GM21367 (cell line): ENCODE measurements at regions not wholly inside any gene's neighbourhood (a gene's known extent, or its start where the extent isn't known, plus 50 kb on each side); places are given as distances from the start of the nearest gene placed in this dataset.
"Not testable (repeated sequence)": the region's sequence is repeated elsewhere in the genome, so short reads cannot be mapped to it uniquely, and the experiment has no call there.

Experiments
- ATAC-seq: cut with Tn5 transposase; IDR thresholded peaks from one replicate; pipeline ENCODE4 v1.9.1; 2021; ENCODE audit not compliant: unreplicated experiment

DNA sequence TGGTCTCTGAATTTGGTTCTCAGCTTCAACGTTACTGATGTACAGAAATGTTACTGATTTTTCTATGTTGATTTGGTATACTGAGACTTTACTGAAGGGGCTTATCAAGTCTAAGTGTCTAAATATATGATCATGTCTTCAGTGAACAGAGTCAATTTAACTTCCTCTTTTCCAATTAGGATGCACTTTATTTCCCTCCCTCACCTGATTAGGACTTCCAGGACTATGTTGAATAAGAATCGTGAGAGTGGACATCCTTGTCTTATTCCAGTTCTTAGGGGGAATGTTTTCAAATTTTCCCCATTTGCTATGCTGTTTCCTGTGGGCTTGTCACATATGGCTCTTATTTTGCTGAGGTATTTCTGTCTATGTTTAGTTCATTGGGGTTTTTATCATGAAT lies 349.5 kb downstream of the PRR16 start:
- no peak for ATAC-seq

DNA sequence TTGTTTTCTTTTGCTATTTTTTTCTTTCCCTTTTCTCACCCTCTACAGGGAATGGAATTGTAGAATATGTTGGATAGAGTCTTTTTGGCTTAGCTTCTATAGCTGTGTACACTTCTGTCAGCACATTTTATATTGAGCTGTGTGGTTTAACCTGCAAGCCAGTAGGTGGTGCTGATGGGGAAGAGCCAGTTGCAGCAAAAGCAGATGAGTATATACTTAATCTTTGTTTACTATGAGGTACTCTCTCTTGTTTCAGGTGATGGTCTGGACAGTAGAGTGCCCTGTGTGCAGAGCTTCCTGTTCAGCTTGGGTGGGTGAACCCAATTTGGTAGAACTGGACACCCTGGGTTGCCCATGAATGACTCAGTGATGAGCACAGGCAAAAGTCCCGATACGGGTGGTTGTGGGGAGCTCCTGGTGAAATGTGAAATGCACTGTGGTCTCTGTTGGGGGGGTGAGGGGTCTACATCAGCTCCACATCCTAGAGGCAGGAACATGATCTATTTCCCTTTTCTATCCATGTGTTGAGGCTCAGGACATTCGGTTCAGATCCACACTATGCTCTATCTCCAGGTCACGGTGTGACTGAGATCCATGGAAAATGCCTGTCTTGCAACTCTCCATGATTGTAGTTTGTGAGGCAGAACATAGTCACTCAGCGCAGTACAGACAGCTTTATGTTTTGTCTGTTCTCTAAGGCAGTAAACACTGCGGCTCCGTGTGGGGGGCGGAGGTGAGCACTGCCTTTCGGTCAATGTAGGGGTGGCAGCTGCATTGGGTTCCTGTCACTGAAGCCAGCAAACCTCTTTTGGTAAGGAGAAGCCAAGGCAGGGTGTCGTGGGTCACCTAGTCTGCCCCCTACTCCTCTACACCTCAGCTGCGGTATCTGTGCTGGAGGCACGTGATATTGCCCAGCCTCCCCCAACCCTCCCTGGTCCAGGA lies 353.2 kb downstream of the PRR16 start:
- no peak for ATAC-seq

DNA sequence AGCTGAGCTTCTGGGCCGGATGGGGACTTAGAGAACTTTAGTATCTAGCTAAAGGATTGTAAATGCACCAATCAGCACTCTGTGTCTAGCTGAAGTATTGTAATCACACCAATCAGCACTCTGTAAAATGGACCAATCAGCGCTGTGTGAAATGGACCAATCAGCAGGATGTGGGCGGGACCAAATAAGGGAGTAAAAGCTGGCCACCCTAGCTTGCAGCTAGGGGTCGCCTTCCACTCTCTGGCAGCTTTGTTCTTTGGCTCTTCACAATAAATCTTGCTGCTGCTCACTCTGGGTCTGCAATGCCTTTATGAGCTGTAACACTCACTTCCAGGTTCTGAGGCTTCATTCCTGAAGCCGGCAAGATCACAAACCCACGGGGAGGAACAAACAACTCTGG lies 354.0 kb downstream of the PRR16 start:
- ATAC-seq, result no peak

DNA sequence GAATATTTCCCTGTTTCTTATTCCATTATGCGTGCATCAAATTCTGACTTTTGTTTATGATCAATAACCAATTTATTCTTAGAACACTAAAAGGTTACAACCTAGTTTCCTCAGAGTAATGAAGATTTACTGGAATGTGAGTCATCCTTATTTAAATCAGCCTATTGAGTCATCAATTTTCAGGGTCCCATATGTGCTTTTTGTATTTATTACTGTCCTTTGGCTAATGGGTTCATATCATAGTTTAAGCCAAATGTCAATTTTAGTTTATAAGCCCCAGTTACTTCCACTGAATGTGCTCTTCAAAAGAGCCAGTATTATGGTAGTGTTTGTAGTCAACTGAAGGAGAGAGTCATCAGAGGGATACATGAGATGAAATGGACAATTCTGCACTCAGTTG lies 359.2 kb downstream of the PRR16 start:
- ATAC-seq, result no peak

DNA sequence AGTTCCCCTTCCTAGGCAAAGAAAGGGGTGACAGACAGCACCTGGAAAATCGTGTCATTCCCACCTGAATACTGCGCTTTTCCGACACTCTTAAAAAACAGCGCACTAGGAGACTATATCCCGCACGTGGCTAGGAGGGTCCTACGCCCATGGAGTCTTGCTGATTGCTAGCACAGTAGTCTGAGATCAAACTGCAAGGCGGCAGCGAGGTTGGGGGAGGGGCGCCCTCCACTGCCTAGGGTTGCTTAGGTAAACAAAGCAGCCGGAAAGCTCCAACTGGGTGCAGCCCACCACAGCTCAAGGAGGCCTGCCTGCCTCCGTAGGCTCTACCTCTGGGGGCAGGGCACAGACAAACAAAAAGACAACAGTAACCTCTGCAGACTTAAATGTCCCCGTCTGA lies 367.5 kb downstream of the PRR16 start:
- ATAC-seq, result not testable (repeated sequence)

DNA sequence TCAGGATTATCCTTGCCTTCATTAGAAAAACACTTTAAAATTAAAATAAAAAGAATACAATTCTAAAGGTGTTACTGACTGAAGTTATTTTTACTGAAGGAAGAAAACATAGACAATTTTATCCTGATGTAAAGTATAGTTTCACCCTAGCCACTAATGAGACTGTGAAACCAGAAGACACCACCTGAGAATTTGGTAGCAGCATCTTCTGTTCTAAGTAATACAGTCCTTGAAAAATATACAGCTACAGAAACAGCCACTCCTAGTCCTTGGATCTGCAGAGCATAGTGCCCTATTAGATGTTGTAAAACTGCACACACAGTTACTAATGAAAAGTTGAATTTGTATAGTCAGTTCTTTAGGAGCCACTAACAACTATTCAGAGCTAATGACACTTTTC lies 377.7 kb downstream of the PRR16 start:
- no peak for ATAC-seq

DNA sequence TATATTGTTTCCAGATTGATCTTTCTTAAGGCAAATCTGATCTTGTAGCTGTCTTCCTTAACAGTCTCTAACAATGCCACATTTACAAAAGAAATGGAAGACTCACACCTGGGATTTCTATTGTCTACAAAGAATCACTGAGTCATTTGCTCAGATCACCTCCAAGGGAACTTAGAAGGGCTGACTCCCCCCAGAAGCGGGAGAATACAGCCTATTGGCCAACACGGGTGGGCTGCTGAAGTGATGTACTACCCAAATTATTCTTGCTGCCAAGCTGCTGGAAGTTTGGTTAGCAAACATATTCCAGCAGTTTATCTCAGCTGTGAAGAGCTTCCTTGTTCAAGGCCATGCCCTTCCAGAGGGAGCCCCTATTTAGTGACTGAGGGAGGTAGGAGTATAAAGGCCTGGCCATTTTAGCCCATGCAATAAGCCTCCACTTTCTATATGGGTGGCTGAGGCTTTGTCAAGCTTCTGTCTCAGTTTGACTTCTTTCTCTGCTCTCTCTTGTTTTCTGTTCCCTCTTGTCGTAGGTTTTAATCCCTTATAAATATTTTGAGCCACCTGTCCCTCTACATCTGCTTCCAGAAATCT lies 379.4 kb downstream of the PRR16 start:
- no peak for ATAC-seq

DNA sequence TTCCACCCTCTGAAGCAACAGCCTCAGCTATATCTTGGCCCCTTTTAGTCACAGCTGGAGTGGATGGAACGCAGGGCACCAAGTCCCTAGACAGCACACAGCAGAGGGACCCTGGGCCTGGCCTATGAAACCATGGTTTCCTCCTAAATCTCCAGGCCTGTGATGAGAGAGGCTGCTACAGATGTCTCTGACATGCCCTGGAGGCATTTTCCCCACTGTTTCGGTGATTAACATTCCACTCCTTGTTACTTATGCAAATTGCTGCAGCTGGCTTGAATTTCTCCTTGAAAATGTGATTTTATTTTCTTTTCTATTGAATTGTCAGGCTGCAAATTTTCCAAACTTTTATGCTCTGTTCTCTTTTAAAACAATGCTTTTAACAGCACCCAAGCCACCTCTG lies 384.8 kb downstream of the PRR16 start:
- no peak for ATAC-seq

DNA sequence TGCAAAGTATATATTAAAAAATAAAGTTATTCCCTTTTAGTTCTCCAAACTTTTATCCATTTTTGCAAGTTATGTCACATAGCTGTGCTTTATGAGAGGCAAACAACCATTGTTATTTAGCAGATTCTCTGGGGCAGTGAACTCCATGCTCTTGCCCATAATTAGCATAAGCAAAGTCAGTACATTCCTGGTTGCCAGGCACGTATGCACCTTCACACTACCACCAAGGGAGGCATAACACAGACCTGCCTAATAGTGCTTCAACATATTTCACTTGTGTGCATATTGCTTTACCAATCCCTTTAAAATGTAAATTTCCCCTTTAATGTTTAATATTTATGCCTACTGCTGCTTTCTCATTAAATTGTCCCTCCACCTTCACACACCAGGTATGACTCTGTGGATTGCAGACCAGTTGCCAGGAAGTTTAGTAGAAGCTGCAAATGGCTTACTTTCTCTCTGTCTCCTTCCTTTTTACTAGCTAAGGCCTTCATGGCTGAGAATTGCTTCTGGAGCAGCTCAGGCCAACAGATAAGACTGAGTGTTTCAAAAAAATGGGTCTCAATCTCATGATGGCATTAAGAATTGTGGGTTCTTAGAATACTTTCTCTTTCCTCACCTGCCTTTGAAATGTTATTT lies 388.2 kb downstream of the PRR16 start:
- no peak for ATAC-seq

DNA sequence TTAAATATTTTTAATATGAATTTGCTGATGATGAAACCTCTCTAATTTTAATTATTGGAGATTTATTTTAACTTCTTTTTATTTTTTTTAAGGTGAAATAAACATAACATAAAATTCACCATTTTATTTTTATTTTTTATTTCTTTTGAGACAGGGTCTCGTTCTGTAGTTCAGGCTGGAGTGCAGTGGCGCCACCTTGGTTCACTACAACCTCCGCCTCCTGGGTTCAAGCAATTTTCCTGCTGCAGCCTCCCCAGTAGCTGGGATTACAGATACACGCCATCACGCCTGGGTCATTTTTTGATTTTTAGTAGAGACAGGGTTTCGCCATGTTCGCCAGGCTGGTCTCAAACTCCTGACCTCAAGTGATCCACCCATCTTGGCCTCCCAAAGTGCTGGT lies 402.9 kb downstream of the PRR16 start:
- no peak for ATAC-seq

DNA sequence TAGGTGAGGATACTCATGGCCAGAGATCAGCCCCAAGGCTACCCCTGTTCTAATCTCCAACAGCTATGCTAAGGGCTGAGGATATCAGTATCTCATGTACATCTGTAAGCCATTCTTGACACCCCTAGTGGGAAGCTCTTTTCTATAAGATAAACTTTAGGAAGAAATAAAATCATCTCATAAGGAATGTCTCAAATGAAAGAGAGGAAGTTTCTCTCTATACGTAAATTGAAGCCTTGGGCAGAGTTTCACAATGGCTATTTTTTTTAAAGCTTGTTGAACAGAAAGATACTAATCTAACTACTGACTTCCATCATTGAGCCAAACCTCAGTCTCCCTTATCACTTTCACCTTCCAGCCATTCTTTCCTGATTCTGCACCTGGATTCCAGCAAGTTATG lies 405.7 kb downstream of the PRR16 start:
- no peak for ATAC-seq

DNA sequence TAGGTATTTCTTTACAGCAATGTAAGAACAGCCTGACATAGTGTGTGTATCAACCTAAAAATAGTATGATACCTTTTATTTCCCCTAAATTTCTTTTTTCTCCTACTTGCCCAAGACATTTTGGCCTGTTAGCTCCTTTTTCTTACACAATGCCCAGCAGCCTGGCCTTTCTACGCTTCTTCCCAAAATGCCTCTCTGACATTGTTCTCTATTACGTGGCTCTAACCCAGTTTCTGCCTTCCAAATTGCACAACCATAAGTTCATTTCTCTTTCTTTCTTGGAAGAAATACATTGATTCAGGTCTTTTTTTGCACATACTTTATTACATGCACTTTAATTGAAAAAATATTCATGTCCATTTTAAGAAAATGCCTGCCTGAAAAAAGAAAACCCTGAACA lies 408.2 kb downstream of the PRR16 start:
- no peak for ATAC-seq

DNA sequence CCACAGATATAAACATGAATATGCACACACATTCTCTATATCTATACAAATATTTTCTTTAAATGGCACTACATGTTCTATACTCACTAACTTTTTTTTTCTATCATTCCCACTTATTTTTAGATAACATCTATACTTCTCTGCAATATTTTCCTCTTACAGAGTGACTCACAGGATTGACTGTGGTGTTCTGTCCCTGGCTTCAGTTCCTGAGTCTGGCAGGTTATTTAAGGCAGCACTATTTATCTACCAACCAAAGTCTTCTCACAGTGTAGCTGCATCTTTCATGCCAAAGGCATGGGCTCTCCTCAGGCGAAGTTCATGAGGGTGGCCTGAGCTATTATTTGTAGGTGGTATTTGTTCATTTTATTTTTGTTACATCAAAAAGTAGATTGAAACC lies 409.0 kb downstream of the PRR16 start:
- no peak for ATAC-seq

DNA sequence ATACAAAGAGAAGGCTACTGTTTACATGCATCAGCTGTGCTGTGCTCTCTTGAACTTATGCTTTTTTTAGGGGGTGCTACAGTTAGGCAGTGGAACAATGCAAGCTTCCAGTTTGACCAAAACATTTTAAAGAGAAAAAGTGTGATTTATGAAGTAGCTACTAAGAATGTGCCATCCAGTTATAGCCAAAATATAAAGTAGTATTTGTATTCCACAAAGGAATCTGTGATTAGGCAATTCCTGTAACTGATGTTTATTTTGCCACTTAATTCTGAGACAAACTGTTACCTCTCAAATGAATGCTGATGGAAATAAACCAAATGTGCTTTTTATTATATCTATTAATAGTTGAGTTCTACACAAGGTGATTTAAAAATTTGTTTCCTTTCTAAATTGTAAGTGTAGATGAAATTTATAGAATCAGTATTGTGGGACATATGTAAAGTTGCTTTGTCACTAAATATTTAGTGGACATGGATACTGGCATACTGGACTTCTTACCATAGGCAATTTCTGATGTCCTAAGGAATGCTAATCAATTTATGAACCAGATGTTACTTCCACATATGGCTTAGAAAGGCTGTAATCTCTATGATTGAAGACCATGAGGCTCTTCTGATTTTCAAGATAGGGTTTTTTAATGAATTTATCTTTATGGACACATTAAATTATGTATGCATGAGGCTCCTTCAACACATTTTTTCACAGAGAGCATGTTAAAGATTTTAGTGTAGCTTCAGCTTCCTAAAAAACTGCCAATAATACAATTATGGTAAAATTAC lies 410.2 kb downstream of the PRR16 start:
- no peak for ATAC-seq

DNA sequence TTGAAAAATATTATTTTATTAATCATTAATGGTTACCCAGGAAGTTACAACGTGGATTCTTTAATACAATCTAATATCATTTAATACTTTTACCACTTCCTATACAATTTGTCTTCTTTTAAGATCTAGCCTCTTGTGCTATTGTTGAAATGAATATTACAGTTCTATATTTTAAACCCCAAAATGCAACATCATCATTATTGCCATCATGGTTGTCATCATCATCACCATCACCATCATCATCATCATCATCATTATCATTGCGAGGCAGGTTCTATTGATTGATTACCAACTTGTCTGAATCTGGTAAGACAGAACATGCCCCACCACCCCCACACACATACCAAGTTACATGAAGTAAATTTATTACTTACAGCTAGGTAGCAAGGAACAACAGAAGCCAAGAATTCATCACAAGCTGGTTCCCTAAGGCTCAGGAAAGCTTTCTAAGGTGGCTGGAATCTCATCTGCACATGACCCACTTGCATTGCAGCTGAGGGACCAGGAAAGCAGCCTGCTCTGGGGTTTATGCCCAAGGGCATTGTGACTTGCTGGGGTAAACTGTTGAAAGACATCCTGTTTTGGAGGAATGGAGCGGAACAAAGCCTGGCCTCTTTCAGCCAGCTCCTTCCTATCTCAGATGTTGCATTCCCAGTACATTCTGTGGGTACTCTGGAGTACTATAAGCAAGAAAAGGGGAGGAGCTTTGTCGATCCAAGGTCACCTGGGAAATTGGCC lies 418.1 kb downstream of the PRR16 start:
- ATAC-seq, result no peak

DNA sequence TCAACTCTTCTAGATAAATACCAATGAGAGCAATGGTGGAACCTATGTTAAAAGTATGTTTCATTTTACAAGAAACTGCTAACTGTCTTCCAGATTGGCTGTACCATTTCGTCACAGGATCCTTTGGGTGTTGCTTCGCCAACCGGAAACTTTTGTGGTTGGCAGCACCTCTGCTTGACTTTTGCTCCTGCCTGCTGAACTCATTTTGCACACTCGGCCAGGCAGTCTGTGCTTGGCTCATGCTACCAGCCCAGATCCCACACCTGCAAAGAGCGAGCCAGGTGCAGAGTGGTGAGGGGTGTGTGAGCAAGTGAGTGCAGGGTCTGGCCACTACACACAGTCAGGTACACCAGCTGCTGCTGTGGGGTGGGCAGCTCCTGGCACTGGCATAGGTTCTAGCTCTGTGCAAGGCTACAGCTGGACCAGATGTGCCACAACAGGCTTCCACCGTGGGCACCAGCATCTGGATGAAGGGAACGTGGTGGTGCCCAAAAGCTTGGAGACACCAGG lies 422.3 kb downstream of the PRR16 start:
- ATAC-seq, result no peak

DNA sequence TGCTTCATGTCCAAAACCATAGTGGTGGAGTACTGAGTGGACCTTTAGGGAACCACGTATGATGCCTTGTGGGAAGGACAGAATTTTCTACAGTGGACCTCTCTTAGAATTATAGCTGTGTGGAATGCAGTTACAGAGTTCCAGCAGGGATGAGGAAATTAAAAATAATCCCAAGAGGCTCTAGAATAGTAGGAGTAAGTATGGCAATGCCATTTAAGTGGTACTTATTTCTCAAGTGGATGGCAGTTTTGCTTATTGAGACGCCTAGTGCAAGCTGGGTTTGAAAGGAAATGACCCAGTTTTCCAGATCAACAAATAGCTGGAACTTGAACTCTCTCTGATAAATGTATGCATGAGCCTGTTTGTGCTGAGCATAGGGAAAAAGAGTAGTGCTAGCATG lies 431.6 kb downstream of the PRR16 start:
- ATAC-seq, result no peak

DNA sequence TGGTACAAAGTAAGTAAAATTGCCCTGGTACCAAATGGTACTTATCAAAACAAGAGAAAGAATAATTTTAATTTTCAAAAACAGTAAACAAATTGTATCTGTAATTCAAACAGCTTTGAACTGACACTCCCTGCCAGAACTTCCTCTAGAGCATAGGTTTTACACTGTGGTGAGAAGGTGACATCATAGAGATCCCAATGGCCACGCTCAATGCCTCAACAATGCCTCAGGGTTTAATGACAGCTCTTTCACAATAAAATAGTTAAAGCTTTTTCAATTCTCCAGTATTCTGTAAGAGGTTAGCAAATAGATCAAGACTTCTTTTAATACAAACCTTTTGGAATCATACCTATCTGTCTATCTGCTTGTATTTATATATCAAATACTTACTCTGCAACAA lies 437.1 kb downstream of the PRR16 start:
- no peak for ATAC-seq

DNA sequence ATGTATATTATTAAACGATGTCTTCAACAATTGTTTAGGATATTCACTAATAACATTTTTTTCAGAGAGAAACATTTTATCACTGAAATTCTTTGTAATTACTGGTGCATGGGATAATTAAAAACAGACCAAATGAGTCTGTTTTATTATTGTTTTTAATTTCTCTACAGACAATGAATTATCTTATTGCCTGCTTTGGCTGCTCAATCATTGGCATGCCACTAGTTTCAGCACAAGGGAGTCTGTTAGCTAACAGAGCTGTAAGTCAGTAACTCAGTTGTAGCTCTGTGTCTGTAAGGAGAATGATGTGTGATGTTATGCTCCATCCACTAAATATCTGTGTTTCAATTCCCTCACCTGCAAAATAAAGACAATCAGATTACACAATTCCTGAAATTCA lies 443.9 kb downstream of the PRR16 start:
- no peak for ATAC-seq

DNA sequence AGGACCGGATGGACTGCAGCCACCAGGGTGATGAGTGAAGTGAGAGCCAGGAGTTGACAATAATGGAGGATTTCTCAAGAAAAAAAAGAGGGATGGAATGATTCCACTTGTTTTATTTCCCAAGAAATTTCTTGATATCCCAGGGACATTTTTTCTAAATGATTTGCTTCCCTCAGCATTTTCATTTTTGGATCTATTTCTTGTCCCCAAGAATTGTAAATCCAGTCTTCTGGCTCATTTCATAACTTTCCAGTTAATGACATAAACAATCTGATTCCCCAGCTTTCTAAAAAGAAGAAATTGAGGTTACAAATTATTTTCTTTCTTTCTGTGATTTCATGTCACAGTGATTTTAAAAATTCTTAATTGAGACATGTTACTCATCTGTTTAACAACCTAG lies 446.5 kb downstream of the PRR16 start:
- no peak for ATAC-seq

DNA sequence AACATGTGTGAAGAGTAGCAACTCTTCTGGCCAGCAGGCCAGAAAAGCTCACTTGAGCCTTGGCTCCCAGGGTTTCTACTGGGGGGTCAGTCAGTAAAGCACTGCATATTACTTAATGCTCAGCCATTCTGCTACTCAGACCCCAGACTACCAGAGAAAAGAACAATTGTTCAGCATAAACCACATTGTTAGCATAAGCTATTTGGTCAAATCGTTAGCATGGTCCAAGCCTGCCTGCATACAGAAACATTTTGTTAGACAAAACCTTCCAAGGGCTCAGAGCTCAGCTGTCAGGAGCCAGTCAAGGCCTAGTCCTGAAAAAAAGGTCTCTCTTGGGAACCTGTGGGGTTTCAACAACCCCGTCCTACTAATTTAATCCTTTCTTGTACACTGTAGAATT lies 449.3 kb downstream of the PRR16 start:
- no peak for ATAC-seq
